SU-DHL-6 (cell line): ENCODE measurements at regions not wholly inside any gene's neighbourhood (a gene's known extent, or its start where the extent isn't known, plus 50 kb on each side); places are given as distances from the start of the nearest gene placed in this dataset.

Experiments used
- EZH2phosphoT487 ChIP-seq: fragments of 200-600 bp; sonication (generic), shearing (Covaris generic); conservative IDR thresholded peaks from 2 replicates; pipeline ENCODE4 v1.6.1; 2018; ENCODE audit warnings: mild to moderate bottlenecking, antibody characterized with exemption, low read length, moderate library complexity, mixed read lengths
- TF ChIP-seq, protein P1 (sequence below): fragments of 200-600 bp; sonication (generic); IDR thresholded peaks from one replicate; pipeline ENCODE4 v1.5.1; 2017; ENCODE audit warnings: antibody characterized with exemption, mild to moderate bottlenecking, low read length, moderate library complexity; ENCODE audit not compliant: insufficient read depth, poor library complexity, severe bottlenecking

DNA sequence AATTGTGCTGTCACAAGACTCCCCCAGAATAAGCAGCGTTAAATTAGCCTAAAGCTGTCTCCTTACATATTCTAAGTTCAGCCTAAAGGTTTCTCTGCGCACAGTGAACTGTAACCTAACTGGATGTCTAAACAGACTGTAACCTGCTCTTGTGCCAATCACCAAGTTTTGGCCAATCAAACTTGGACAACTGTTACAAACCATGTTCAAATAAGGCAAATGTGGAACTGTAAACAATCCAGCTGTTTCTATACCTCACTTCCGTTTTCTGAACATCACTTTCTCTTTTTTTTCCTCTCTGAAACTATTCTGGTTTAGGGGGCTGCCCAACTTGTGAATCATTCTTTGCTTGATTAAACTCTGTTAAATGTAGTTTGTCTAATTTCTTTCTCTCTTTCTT is 252.2 kb upstream of the HABP2 start:
- TF ChIP-seq, protein P1, sequence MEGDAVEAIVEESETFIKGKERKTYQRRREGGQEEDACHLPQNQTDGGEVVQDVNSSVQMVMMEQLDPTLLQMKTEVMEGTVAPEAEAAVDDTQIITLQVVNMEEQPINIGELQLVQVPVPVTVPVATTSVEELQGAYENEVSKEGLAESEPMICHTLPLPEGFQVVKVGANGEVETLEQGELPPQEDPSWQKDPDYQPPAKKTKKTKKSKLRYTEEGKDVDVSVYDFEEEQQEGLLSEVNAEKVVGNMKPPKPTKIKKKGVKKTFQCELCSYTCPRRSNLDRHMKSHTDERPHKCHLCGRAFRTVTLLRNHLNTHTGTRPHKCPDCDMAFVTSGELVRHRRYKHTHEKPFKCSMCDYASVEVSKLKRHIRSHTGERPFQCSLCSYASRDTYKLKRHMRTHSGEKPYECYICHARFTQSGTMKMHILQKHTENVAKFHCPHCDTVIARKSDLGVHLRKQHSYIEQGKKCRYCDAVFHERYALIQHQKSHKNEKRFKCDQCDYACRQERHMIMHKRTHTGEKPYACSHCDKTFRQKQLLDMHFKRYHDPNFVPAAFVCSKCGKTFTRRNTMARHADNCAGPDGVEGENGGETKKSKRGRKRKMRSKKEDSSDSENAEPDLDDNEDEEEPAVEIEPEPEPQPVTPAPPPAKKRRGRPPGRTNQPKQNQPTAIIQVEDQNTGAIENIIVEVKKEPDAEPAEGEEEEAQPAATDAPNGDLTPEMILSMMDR: no peak
- no peak for TF ChIP-seq EZH2phosphoT487
